Endothelial cell of hepatic sinusoid (primary cell): ENCODE measurements at regions not wholly inside any gene's neighbourhood (a gene's known extent, or its start where the extent isn't known, plus 50 kb on each side); places are given as distances from the start of the nearest gene placed in this dataset.

ENCODE experiments used
- in situ Hi-C: cut with HindIII; loops from 2 replicates; pipeline ENCODE4 v1.10.0; 2017; ENCODE audit warnings: low sequenced_read_pairs

- in situ Hi-C loops = no loop called here
These were observed 210.4 kb downstream of the SNX19 start for GRCh38 chr11:130705670-130706421.

- in situ Hi-C loops = no loop called here
These were observed 209.7 kb downstream of the SNX19 start for GRCh38 chr11:130706572-130706971.

GRCh38 chr11:130707217-130707616 lies 209.1 kb downstream of the SNX19 start:
- in situ Hi-C loops = no loop called here

- in situ Hi-C loops = no loop called here
These were observed 206.7 kb downstream of the SNX19 start for GRCh38 chr11:130709531-130709930.

- in situ Hi-C loops = no loop called here
These were observed 206.3 kb downstream of the SNX19 start for GRCh38 chr11:130710021-130710420.

- in situ Hi-C loops = no loop called here
These were observed 205.7 kb downstream of the SNX19 start for GRCh38 chr11:130710497-130711012.

GRCh38 chr11:130711193-130711592 lies 205.1 kb downstream of the SNX19 start:
- in situ Hi-C loops = no loop called here

GRCh38 chr11:130712480-130712879 lies 203.8 kb downstream of the SNX19 start:
- in situ Hi-C loops = no loop called here

- in situ Hi-C loops = no loop called here
These were observed 201.0 kb downstream of the SNX19 start for GRCh38 chr11:130715085-130715876.

GRCh38 chr11:130715877-130716220 lies 200.4 kb downstream of the SNX19 start:
- in situ Hi-C loops = no loop called here

GRCh38 chr11:130718120-130718519 lies 198.2 kb downstream of the SNX19 start:
- in situ Hi-C loops = no loop called here

- in situ Hi-C loops = no loop called here
These were observed 196.9 kb downstream of the SNX19 start for GRCh38 chr11:130719220-130719915.

- in situ Hi-C loops = loop anchor here (5.0 kb wide), 1 partner anchor 43 kb away; no protein-coding TSS in a partner anchor
These were observed 195.9 kb downstream of the SNX19 start for GRCh38 chr11:130720232-130721022.

GRCh38 chr11:130721023-130721681 lies 195.1 kb downstream of the SNX19 start:
- in situ Hi-C loops = loop anchor here (5.0 kb wide), 1 partner anchor 44 kb away; no protein-coding TSS in a partner anchor

- in situ Hi-C loops = loop anchor here (5.0 kb wide), 1 partner anchor 44 kb away; no protein-coding TSS in a partner anchor
These were observed 194.5 kb downstream of the SNX19 start for GRCh38 chr11:130721736-130722135.

GRCh38 chr11:130722401-130722800 lies 193.9 kb downstream of the SNX19 start:
- in situ Hi-C loops = loop anchor here (5.0 kb wide), 1 partner anchor 45 kb away; no protein-coding TSS in a partner anchor

- in situ Hi-C loops = no loop called here
These were observed 190.7 kb downstream of the SNX19 start for GRCh38 chr11:130725421-130726233.

GRCh38 chr11:130726234-130727037 lies 189.8 kb downstream of the SNX19 start:
- in situ Hi-C loops = no loop called here
